ENCODE measurements at regions not wholly inside any gene's neighbourhood (a gene's known extent, or its start where the extent isn't known, plus 50 kb on each side); places are given as distances from the start of the nearest gene placed in this dataset.

GRCh38 chr10:78749898-78750297 lies 318.9 kb upstream of the ZMIZ1 start:
- TF ChIP-seq SP1 (IDR thresholded peaks at IDR 0.05) (no peak), NFRKB (IDR thresholded peaks at IDR 0.05) (no peak), TARDBP (IDR thresholded peaks at IDR 0.05) (no peak), ELF4 (IDR thresholded peaks at IDR 0.05) (no peak), BHLHE40 (IDR thresholded peaks at IDR 0.05; ENCODE audit: borderline replicate concordance) (no peak), FOXM1 (IDR thresholded peaks at IDR 0.05; ENCODE audit: borderline replicate concordance) (no peak), FOXA1 (IDR thresholded peaks at IDR 0.05) (no peak), SUZ12 (IDR thresholded peaks at IDR 0.05) (no peak), PKNOX1 (IDR thresholded peaks at IDR 0.05) (no peak), HDGF (IDR thresholded peaks at IDR 0.05; ENCODE audit: borderline replicate concordance) (no peak), L3MBTL2 (conservative IDR thresholded peaks at IDR 0.05) (no peak), FOXK2 (IDR thresholded peaks at IDR 0.05) (no peak)

All from HEK293T (cell line).